ENCODE measurements at regions not wholly inside any gene's neighbourhood (a gene's known extent, or its start where the extent isn't known, plus 50 kb on each side); places are given as distances from the start of the nearest gene placed in this dataset.
A peak's percentile ranks its signal among the peaks of the same experiment; 100 is the strongest.
"Not testable (repeated sequence)": the region's sequence is repeated elsewhere in the genome, so short reads cannot be mapped to it uniquely, and the experiment has no call there.

GRCh38 chr2:238527565-238527964 lies 100.8 kb downstream of the ASB1 start:
- no peak overlapping the region for H3K4me3 ChIP-seq (replicated peaks in 1 of 2; ENCODE audit: low read depth in 2 of 2, low read length in 2 of 2)
- DNase-seq (ENCODE audit: low read depth in 2 of 2): peak; percentile 19 to 49
- no peak for TF ChIP-seq CTCF (IDR thresholded peaks at IDR 0.05; ENCODE audit: low read depth, low read length)

- DNase-seq (ENCODE audit: low read depth in 2 of 2): peak; percentile 11 to 33
- TF ChIP-seq CTCF (IDR thresholded peaks at IDR 0.05; ENCODE audit: low read depth, low read length): no peak
- H3K4me3 ChIP-seq (replicated peaks in 1 of 2; ENCODE audit: low read depth in 2 of 2, low read length in 2 of 2): no peak overlapping the region
These were observed 102.4 kb downstream of the ASB1 start for GRCh38 chr2:238528953-238529781.

DNA sequence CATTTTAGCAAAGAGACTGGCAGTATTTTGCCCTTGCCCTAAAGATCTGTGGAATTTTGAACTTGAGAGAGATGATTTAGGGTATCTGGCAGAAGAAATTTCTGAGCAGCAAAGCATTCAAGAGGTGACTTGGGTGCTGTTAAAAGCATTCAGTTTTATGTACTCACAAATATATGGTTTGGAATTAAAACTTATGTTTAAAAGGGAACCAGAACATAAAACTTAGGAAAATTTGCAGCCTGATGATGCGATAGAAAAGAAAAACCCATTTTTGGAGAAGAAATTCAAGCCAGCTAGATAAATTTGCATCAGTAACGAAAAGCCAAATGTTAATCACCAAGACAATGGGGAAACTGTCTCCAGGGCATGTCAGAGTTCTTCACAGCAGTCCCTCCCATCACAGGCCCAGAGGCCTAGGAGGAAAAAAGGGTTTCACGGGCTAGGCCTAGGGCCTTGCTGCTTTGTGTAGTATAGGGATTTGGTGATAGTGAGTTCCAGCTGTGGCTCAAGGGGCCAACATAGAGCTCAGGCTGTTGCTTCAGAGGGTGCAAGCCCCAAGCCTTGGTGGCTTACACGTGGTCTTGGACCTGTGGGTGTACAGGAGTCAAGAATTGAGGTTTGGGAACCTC lies 104.4 kb downstream of the ASB1 start:
- H3K4me3 ChIP-seq (replicated peaks in 1 of 2; ENCODE audit: low read depth in 2 of 2, low read length in 2 of 2); DNase-seq (ENCODE audit: low read depth in 2 of 2): not testable (repeated sequence)

DNA sequence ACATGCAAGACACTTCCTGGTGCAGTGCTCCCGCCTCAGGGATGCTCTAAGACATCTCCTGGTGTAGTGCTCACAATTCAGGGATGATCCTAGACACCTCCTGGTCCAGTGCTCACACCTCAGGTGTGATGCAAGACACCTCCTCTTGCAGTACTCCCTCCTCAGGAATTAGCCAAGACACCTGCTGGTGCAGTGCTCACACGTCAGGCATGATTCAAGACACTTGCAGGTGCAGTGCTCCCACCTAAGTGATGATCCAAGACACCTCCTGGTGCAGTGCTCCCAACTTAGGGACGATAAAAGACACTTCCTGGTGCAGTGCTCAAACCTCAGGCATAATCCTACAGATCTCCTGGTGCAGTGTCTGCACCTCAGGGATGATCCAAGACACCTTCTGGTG lies 117.0 kb downstream of the ASB1 start:
- H3K4me3 ChIP-seq (replicated peaks in 1 of 2; ENCODE audit: low read depth in 2 of 2, low read length in 2 of 2); DNase-seq (ENCODE audit: low read depth in 2 of 2): not testable (repeated sequence)

- no peak for TF ChIP-seq CTCF (IDR thresholded peaks at IDR 0.05; ENCODE audit: low read depth, low read length)
- no peak for DNase-seq (ENCODE audit: low read depth in 2 of 2)
- no peak overlapping the region for H3K4me3 ChIP-seq (replicated peaks in 1 of 2; ENCODE audit: low read depth in 2 of 2, low read length in 2 of 2)
These were observed 122.3 kb downstream of the ASB1 start for GRCh38 chr2:238548902-238549462.

- no peak for DNase-seq (ENCODE audit: low read depth in 2 of 2)
- no peak overlapping the region for H3K4me3 ChIP-seq (replicated peaks in 1 of 2; ENCODE audit: low read depth in 2 of 2, low read length in 2 of 2)
- no peak for TF ChIP-seq CTCF (IDR thresholded peaks at IDR 0.05; ENCODE audit: low read depth, low read length)
These were observed 123.1 kb downstream of the ASB1 start for GRCh38 chr2:238549866-238550265.

DNA sequence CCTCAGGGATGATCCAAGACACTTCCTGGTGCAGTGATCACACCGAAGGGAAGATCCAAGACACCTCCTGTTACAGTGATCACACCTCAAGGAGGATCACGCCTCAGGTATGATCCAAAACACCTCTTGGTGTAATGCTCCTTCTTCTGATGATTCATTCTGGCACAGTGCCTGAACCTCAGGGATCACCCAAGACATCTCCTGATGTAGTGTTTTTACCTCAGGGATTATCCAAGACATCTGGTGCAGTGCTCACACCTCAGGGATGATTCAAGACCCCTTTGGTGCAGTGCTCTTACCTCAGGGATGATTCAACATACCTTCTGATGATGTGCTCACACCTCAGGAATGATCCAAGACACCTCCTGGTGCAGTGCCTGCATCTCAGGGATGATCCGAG lies 124.4 kb downstream of the ASB1 start:
- TF ChIP-seq CTCF (IDR thresholded peaks at IDR 0.05; ENCODE audit: low read depth, low read length): no peak
- no peak overlapping the region for H3K4me3 ChIP-seq (replicated peaks in 1 of 2; ENCODE audit: low read depth in 2 of 2, low read length in 2 of 2)
- no peak for DNase-seq (ENCODE audit: low read depth in 2 of 2)
